Tibial nerve (tissue), 4 donors: ENCODE measurements at regions not wholly inside any gene's neighbourhood (a gene's known extent, or its start where the extent isn't known, plus 50 kb on each side); places are given as distances from the start of the nearest gene placed in this dataset.
A peak's percentile ranks its signal among the peaks of the same experiment; 100 is the strongest.

Source experiments
- DNase-seq, 2 donors: peaks; one replicate each; pipeline ENCODE4 v3.0.0-alpha.2; 2019; ENCODE audit warnings: low spot score in 2 of 2
- H3K27ac ChIP-seq, 4 donors: fragments of 200-600 bp; sonication (generic) in 3 of 4; one replicate each; pipeline ENCODE4 v1.5.1; 2017 to 2019; ENCODE audit warnings: mild to moderate bottlenecking in 1 of 4
- H3K27me3 ChIP-seq, 2 donors: fragments of 200-600 bp; sonication (generic) in 1 of 2; one replicate each; pipeline versions ENCODE4 v1.5.1 to v1.6.0; 2017 to 2019
- H3K36me3 ChIP-seq, 3 donors: fragments of 200-600 bp; sonication (generic); one replicate each; pipeline ENCODE4 v1.5.1; 2018 to 2019
- H3K4me1 ChIP-seq, 4 donors: fragments of 200-600 bp; sonication (generic) in 3 of 4; one replicate each; pipeline ENCODE4 v1.5.1; 2017 to 2019
- H3K4me3 ChIP-seq, 4 donors: fragments of 200-600 bp; sonication (generic) in 3 of 4; one replicate each; pipeline ENCODE4 v1.5.1; 2017 to 2019; ENCODE audit warnings: mild to moderate bottlenecking in 1 of 4, moderate library complexity in 1 of 4
- H3K9me3 ChIP-seq, 4 donors: fragments of 200-600 bp; sonication (generic) in 3 of 4; one replicate each; pipeline ENCODE4 v1.5.1; 2017 to 2019
- EP300 ChIP-seq, 2 donors: sonication (generic); formaldehyde crosslinking; IDR thresholded peaks; one replicate each; pipeline ENCODE4 v1.6.1; 2017; ENCODE audit warnings: antibody characterized with exemption in 2 of 2, mild to moderate bottlenecking in 1 of 2
- POLR2A ChIP-seq, 2 donors: fragments of 450-650 bp; IDR thresholded peaks; one replicate each; pipeline ENCODE4 v1.6.1; 2017; ENCODE audit warnings: antibody characterized with exemption in 2 of 2, mild to moderate bottlenecking in 2 of 2, moderate library complexity in 2 of 2
- WGBS, 2 donors: methylation state at CpG; one replicate each; pipeline ENCODE4 v1.1.5; 2018; 5-methylcytosine and 5-hydroxymethylcytosine counted together
- TF ChIP-seq, protein P1 (sequence below), 5 experiments: fragments of 200-600 bp in 3 of 5; fragments of 450-650 bp in 2 of 5; sonication (generic) in 3 of 5; IDR thresholded peaks; one replicate each; pipeline ENCODE4 v1.5.1; 2016 to 2019; ENCODE audit warnings: antibody characterized with exemption in 5 of 5, mild to moderate bottlenecking in 3 of 5, moderate library complexity in 2 of 5

DNA sequence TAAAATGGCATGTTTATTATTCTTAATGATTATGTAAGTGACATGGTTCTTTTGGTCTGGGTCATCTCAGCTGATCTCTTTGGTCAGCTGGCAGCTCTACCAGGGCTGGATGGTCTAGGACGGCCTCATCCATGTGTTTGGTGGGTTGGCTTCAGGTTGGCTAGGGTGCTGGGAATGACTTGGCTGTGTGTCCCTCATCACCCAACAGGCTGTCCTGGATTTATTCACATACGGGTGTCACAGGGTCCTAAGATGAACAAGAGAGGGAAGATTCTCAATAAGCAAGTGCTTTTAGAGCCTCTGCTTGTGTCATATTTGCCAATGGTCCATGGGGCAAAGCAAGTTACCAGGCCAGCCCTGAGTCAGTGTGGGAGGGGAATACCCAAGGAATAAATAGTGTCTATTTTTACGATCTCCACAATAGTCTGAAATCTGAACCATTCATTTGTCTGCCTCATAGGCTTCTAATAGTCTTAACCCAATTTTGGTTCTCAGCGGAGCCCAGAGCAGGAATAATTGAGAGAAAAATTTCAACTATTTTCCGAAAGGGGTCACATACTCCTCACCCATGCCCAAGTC, 157.5 kb downstream of the HS3ST2 start:
- H3K9me3 ChIP-seq, result no peaks in the 10 kb centered on the region
- no peak overlapping the region for H3K27ac ChIP-seq
- TF ChIP-seq POLR2A (IDR thresholded peaks at IDR 0.05) (no peak), EP300 (IDR thresholded peaks at IDR 0.05) (no peak)
- TF ChIP-seq, protein P1, sequence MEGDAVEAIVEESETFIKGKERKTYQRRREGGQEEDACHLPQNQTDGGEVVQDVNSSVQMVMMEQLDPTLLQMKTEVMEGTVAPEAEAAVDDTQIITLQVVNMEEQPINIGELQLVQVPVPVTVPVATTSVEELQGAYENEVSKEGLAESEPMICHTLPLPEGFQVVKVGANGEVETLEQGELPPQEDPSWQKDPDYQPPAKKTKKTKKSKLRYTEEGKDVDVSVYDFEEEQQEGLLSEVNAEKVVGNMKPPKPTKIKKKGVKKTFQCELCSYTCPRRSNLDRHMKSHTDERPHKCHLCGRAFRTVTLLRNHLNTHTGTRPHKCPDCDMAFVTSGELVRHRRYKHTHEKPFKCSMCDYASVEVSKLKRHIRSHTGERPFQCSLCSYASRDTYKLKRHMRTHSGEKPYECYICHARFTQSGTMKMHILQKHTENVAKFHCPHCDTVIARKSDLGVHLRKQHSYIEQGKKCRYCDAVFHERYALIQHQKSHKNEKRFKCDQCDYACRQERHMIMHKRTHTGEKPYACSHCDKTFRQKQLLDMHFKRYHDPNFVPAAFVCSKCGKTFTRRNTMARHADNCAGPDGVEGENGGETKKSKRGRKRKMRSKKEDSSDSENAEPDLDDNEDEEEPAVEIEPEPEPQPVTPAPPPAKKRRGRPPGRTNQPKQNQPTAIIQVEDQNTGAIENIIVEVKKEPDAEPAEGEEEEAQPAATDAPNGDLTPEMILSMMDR (IDR thresholded peaks at IDR 0.05), result no peak
- no peaks in the 10 kb centered on the region for H3K4me1 ChIP-seq
- no peaks in the 10 kb centered on the region for H3K36me3 ChIP-seq
- no peaks in the 10 kb centered on the region for H3K27me3 ChIP-seq
- no peak overlapping the region for H3K4me3 ChIP-seq
- no peak for DNase-seq
- 73 to 89% methylated on average over 5 of the region's 5 CpGs for WGBS, 2 donors

DNA sequence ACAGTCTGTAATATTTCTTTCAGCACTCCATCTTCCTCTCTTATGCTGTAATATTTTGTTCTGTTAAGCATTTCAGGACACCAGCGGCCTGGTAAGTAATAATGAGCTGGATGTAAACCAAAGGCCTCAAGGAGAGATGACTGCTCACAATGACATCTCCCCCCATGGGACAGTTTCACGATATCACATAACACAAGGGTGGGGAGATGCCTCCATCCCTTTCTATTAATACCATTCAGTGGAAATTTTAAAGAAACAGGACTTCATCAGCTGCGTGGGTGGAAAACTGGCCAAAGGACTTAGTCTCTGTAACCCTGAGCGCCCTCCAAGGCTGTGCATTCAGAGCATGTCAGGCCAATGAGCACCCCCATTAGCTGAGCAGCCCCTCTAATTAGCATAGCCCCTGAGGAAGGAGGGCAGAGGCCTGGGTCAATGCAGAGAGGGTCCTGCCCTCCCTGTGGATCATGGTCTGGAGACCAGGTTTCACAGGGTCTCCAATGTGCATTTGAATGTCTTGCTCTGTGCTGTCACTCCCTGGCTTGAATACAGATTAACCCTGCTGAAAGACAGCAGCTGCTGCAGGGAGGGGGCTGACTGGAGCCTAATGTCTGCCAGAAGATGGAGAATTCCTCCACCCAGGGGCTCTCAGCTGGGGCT, 156.4 kb downstream of the HS3ST2 start:
- Histone ChIP-seq H3K27me3 (no peaks in the 10 kb centered on the region), H3K9me3 (no peaks in the 10 kb centered on the region), H3K4me3 (no peak overlapping the region), H3K27ac (no peak overlapping the region), H3K36me3 (no peaks in the 10 kb centered on the region), H3K4me1 (no peaks in the 10 kb centered on the region)
- DNase-seq, result no peak
- TF ChIP-seq POLR2A (IDR thresholded peaks at IDR 0.05) (no peak), EP300 (IDR thresholded peaks at IDR 0.05) (no peak)
- TF ChIP-seq, protein P1 (IDR thresholded peaks at IDR 0.05), result no peak
- 40 to 50% methylated on average over 4 of the region's 4 CpGs for WGBS, 2 donors

DNA sequence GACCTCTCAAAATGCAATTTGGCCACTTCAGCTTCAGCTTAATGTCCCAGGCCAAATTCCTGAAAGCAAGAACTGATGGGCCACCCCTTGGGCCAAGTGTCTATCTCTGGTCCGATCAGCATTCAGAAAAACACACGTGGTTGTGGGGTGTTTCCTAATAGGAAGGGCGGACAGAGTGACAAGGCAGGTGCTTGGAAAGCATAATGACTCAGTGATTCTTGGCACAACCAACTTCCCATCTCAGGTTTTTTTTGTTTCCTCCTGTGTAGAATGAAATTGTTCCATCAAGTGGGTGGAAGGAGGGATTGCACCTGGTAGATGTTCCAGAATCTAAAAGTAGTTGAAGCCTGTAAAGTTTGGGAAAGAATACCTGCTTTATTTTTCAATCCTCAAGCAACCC, 155.6 kb downstream of the HS3ST2 start:
- peak in 1 of 2 donors; percentile 41 for TF ChIP-seq EP300 (IDR thresholded peaks at IDR 0.05)
- TF ChIP-seq POLR2A (IDR thresholded peaks at IDR 0.05), result no peak
- Histone ChIP-seq H3K4me3 (no peak overlapping the region), H3K4me1 (no peaks in the 10 kb centered on the region), H3K27ac (no peak overlapping the region), H3K36me3 (no peaks in the 10 kb centered on the region), H3K27me3 (no peaks in the 10 kb centered on the region), H3K9me3 (no peaks in the 10 kb centered on the region)
- 72 to 78% methylated on average over 3 of the region's 3 CpGs for WGBS, 2 donors
- no peak for DNase-seq

DNA sequence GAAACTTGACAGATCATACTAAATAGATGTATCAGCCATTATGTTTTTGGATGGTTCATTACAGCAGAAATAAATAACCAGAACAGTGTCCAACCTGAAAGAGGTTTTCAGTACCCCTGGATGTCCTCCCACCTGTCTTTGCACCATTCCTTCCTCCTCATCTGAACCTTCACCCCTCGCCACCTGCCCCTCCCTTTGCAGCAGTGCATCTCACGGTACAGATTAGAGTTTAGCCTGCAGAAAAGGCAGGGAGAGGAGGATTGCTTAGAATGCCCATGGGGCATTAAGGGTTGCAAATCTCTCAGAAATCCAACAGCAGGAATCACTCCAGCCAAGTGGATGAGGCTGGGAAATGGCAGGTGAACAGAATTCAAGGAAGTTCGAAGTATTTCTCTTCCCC, 155.0 kb downstream of the HS3ST2 start:
- 31 to 50% methylated on average over 2 to 3 of the region's 3 CpGs for WGBS, 2 donors
- DNase-seq, result no peak

DNA sequence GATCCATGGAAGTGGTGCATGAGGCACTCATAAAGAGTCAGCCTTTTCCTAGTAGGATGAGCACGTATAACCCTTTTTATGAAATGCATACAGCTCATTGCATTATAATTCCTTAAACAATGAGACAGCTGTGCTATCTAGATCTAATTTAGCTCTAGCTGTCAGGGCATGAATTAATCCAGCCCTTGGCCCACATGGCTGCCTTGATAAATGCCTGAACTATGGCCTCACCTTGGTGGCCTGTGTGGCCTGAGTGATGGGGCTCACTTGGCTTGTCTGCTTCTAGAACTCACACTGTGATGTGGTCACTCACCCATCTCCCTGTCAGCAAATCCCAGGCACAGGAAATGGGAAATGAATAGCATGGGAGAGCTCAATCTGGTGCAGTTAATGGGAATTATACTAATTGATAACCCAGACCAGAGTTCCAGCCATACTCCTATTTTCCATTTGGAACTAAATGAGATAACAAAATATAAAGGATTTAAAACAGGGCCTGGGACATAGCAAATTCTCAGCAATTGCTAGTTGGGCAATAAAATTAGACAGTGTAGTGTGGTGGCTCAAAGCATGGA, 153.6 kb downstream of the HS3ST2 start:
- TF ChIP-seq, protein P1 (IDR thresholded peaks at IDR 0.05), result no peak
- no peak for TF ChIP-seq EP300 (IDR thresholded peaks at IDR 0.05)
- no peak for TF ChIP-seq POLR2A (IDR thresholded peaks at IDR 0.05)
- no peaks in the 10 kb centered on the region for H3K27me3 ChIP-seq
- H3K27ac ChIP-seq, result no peak overlapping the region
- WGBS, 2 donors, result 61 to 70% methylated on average over 1 of the region's 1 CpG
- H3K4me3 ChIP-seq, result no peak overlapping the region
- H3K9me3 ChIP-seq, result no peaks in the 10 kb centered on the region
- DNase-seq, result no peak
- H3K36me3 ChIP-seq, result no peaks in the 10 kb centered on the region
- no peaks in the 10 kb centered on the region for H3K4me1 ChIP-seq

More for the DNA sequence above, 155.0 kb downstream of the HS3ST2 start:
- H3K27me3 ChIP-seq, result no peaks in the 10 kb centered on the region
- no peaks in the 10 kb centered on the region for H3K9me3 ChIP-seq
- H3K27ac ChIP-seq, result no peak overlapping the region
- TF ChIP-seq EP300 (IDR thresholded peaks at IDR 0.05), result no peak
- TF ChIP-seq POLR2A (IDR thresholded peaks at IDR 0.05), result no peak
- TF ChIP-seq, protein P1 (IDR thresholded peaks at IDR 0.05), result no peak
- H3K36me3 ChIP-seq, result no peaks in the 10 kb centered on the region
- H3K4me1 ChIP-seq, result no peaks in the 10 kb centered on the region
- no peak overlapping the region for H3K4me3 ChIP-seq
